K562 (cell line): ENCODE measurements at regions not wholly inside any gene's neighbourhood (a gene's known extent, or its start where the extent isn't known, plus 50 kb on each side); places are given as distances from the start of the nearest gene placed in this dataset.

Source experiments
- MAZ ChIP-seq, 2 experiments: fragments of 450-650 bp in 1 of 2; sonication (generic) in 1 of 2; formaldehyde crosslinking; IDR thresholded peaks in 1 of 2; conservative IDR thresholded peaks in 1 of 2; 2 replicates each; pipeline versions ENCODE4 v1.4.0 to v1.5.0; 2020; ENCODE audit warnings: mild to moderate bottlenecking in 1 of 2, missing genetic modification reagents in 1 of 2
- MEF2D ChIP-seq: conservative IDR thresholded peaks from 2 replicates; pipeline ENCODE4 v1.6.1; 2016; ENCODE audit warnings: low read depth, missing genetic modification characterization, missing compliant biosample characterization
- NR2C2 ChIP-seq, 2 experiments: fragments of 200-800 bp in 1 of 2; sonication (Bioruptor generic) in 1 of 2; sonication (generic) in 1 of 2; formaldehyde crosslinking in 1 of 2; IDR thresholded peaks; 2 replicates each; pipeline versions ENCODE4 v1.6.1 to v1.8.0; 2016 to 2022; ENCODE audit warnings: mild to moderate bottlenecking in 1 of 2, missing compliant biosample characterization in 1 of 2, missing genetic modification characterization in 1 of 2, missing genetic modification reagents in 1 of 2
- SIRT6 ChIP-seq: IDR thresholded peaks from one replicate; pipeline ENCODE4 v1.6.1; 2012; ENCODE audit warnings: low read depth, mild to moderate bottlenecking, control low read depth, inconsistent platforms, low read length, moderate library complexity
- VEZF1 ChIP-seq: fragments of 200-800 bp; sonication (Bioruptor generic); IDR thresholded peaks from 2 replicates; pipeline ENCODE4 v1.6.1; 2017; ENCODE audit warnings: missing genetic modification characterization, missing compliant biosample characterization
- ZNF175 ChIP-seq: fragments of 200-800 bp; sonication (Bioruptor generic); IDR thresholded peaks from 2 replicates; pipeline ENCODE4 v1.6.1; 2016; ENCODE audit warnings: low read depth, mild to moderate bottlenecking, missing genetic modification characterization, missing compliant biosample characterization
- ZNF23 ChIP-seq: fragments of 250-450 bp; sonication (Bioruptor Pico); IDR thresholded peaks from 2 replicates; pipeline ENCODE4 v1.4.0; 2020; ENCODE audit warnings: mild to moderate bottlenecking
- ZNF274 ChIP-seq: IDR thresholded peaks from 2 replicates; pipeline ENCODE4 v1.6.1; 2011; ENCODE audit warnings: low read depth, mild to moderate bottlenecking, low read length, moderate library complexity, borderline replicate concordance
- ZNF408 ChIP-seq: fragments of 250-450 bp; sonication (Bioruptor Pico); IDR thresholded peaks from 2 replicates; pipeline ENCODE4 v1.4.0; 2020; ENCODE audit warnings: low read depth, mild to moderate bottlenecking, moderate library complexity
- ZNF830 ChIP-seq: fragments of 250-450 bp; sonication (Bioruptor Pico); IDR thresholded peaks from 2 replicates; pipeline ENCODE4 v1.5.0; 2021; ENCODE audit warnings: mild to moderate bottlenecking
- TF ChIP-seq, protein P1 (sequence below): fragments of 150-350 bp; conservative IDR thresholded peaks from 2 replicates; pipeline ENCODE4 v1.6.1; 2014; ENCODE audit warnings: low read length
- TF ChIP-seq, protein P2 (sequence below): fragments of 250-450 bp; sonication (Bioruptor Pico); IDR thresholded peaks from 2 replicates; pipeline ENCODE4 v1.5.1; 2021; ENCODE audit warnings: mild to moderate bottlenecking
- TF ChIP-seq, protein P3 (sequence below): fragments of 250-450 bp; sonication (Bioruptor Pico); IDR thresholded peaks from 2 replicates; pipeline ENCODE4 v1.8.0; 2022; ENCODE audit warnings: moderate library complexity, mild to moderate bottlenecking, inconsistent platforms
- TF ChIP-seq, protein P4 (sequence below): sonication (generic); formaldehyde crosslinking; IDR thresholded peaks from 2 replicates; pipeline ENCODE4 v1.8.0; 2022; ENCODE audit warnings: mild to moderate bottlenecking, missing genetic modification reagents
- TF ChIP-seq, protein P5 (sequence below): fragments of 250-450 bp; sonication (Bioruptor Pico); IDR thresholded peaks from 2 replicates; pipeline ENCODE4 v1.9.0; 2021; ENCODE audit warnings: mild to moderate bottlenecking

DNA sequence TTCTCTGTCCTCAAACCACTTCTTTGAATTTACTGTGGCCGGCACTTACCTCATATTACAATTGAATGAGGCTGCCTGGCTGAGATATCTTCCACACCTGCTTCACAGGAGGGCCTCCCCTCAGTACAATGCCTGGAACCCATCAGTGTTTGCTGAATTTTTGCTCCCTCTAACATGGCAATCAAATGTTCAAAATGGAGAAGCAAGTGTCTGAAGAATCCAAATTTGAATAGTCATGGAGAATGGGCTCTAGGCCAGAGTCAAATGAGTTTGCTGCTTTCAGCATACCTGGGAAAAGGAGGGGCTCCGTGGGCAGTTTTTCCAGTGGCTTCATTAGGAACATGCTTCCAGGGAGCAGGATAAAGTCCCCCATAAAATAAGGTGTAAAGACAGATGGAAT lies 564.8 kb downstream of the UTRN start (continued):
- TF ChIP-seq ZNF175 (0 out of 2 replicates have a peak, but pooled peaks have one; percentile 47), ZNF274 (no peak), ZNF408 (CRISPR knock-in tag) (no peak), NR2C2 (CRISPR knock-in tag; IDR thresholded peaks at IDR 0.05) (no peak), NR2C2 (tag; IDR thresholded peaks at IDR 0.05) (peak; percentile 11; the same call in 1 of the 2 replicates), SIRT6 (no peak), MAZ (CRISPR knock-in tag; conservative IDR thresholded peaks at IDR 0.05 in 1 of 2, IDR thresholded peaks at IDR 0.05 in 1 of 2) (peak in 1 of 2 experiments; percentile 79; a peak in 2 of 4 replicates), MEF2D (tag) (0 out of 2 replicates have a peak, but pooled peaks have one; percentile 33), VEZF1 (CRISPR knock-in tag) (peak; percentile 83), ZNF23 (CRISPR knock-in tag) (0 out of 2 replicates have a peak, but pooled peaks have one; percentile 36), ZNF830 (CRISPR knock-in tag) (no peak)
- TF ChIP-seq, protein P1, sequence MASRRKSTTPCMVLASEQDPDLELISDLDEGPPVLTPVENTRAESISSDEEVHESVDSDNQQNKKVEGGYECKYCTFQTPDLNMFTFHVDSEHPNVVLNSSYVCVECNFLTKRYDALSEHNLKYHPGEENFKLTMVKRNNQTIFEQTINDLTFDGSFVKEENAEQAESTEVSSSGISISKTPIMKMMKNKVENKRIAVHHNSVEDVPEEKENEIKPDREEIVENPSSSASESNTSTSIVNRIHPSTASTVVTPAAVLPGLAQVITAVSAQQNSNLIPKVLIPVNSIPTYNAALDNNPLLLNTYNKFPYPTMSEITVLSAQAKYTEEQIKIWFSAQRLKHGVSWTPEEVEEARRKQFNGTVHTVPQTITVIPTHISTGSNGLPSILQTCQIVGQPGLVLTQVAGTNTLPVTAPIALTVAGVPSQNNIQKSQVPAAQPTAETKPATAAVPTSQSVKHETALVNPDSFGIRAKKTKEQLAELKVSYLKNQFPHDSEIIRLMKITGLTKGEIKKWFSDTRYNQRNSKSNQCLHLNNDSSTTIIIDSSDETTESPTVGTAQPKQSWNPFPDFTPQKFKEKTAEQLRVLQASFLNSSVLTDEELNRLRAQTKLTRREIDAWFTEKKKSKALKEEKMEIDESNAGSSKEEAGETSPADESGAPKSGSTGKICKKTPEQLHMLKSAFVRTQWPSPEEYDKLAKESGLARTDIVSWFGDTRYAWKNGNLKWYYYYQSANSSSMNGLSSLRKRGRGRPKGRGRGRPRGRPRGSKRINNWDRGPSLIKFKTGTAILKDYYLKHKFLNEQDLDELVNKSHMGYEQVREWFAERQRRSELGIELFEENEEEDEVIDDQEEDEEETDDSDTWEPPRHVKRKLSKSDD = no peak
- TF ChIP-seq, protein P2, sequence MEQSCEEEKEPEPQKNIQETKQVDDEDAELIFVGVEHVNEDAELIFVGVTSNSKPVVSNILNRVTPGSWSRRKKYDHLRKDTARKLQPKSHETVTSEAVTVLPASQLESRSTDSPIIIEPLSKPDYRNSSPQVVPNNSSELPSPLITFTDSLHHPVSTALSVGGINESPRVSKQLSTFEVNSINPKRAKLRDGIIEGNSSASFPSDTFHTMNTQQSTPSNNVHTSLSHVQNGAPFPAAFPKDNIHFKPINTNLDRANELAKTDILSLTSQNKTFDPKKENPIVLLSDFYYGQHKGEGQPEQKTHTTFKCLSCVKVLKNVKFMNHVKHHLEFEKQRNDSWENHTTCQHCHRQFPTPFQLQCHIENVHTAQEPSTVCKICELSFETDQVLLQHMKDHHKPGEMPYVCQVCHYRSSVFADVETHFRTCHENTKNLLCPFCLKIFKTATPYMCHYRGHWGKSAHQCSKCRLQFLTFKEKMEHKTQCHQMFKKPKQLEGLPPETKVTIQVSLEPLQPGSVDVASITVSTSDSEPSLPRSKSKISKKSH = no peak
- TF ChIP-seq, protein P3, sequence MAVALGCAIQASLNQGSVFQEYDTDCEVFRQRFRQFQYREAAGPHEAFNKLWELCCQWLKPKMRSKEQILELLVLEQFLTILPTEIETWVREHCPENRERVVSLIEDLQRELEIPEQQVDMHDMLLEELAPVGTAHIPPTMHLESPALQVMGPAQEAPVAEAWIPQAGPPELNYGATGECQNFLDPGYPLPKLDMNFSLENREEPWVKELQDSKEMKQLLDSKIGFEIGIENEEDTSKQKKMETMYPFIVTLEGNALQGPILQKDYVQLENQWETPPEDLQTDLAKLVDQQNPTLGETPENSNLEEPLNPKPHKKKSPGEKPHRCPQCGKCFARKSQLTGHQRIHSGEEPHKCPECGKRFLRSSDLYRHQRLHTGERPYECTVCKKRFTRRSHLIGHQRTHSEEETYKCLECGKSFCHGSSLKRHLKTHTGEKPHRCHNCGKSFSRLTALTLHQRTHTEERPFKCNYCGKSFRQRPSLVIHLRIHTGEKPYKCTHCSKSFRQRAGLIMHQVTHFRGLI = no peak
- TF ChIP-seq, protein P4, sequence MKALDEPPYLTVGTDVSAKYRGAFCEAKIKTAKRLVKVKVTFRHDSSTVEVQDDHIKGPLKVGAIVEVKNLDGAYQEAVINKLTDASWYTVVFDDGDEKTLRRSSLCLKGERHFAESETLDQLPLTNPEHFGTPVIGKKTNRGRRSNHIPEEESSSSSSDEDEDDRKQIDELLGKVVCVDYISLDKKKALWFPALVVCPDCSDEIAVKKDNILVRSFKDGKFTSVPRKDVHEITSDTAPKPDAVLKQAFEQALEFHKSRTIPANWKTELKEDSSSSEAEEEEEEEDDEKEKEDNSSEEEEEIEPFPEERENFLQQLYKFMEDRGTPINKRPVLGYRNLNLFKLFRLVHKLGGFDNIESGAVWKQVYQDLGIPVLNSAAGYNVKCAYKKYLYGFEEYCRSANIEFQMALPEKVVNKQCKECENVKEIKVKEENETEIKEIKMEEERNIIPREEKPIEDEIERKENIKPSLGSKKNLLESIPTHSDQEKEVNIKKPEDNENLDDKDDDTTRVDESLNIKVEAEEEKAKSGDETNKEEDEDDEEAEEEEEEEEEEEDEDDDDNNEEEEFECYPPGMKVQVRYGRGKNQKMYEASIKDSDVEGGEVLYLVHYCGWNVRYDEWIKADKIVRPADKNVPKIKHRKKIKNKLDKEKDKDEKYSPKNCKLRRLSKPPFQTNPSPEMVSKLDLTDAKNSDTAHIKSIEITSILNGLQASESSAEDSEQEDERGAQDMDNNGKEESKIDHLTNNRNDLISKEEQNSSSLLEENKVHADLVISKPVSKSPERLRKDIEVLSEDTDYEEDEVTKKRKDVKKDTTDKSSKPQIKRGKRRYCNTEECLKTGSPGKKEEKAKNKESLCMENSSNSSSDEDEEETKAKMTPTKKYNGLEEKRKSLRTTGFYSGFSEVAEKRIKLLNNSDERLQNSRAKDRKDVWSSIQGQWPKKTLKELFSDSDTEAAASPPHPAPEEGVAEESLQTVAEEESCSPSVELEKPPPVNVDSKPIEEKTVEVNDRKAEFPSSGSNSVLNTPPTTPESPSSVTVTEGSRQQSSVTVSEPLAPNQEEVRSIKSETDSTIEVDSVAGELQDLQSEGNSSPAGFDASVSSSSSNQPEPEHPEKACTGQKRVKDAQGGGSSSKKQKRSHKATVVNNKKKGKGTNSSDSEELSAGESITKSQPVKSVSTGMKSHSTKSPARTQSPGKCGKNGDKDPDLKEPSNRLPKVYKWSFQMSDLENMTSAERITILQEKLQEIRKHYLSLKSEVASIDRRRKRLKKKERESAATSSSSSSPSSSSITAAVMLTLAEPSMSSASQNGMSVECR (CRISPR knock-in tag) = no peak
- TF ChIP-seq, protein P5, sequence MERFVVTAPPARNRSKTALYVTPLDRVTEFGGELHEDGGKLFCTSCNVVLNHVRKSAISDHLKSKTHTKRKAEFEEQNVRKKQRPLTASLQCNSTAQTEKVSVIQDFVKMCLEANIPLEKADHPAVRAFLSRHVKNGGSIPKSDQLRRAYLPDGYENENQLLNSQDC (CRISPR knock-in tag) = no peak
